Stimulated activated effector memory CD8-positive, alpha-beta T cell treated with anti-CD3 and anti-CD28 coated beads, Interleukin-12 subunit alpha, Interleukin-12 subunit beta, amount 100 ng/mL, for 72 hours (primary cell): ENCODE measurements at regions not wholly inside any gene's neighbourhood (a gene's known extent, or its start where the extent isn't known, plus 50 kb on each side); places are given as distances from the start of the nearest gene placed in this dataset.

Experiments used
- ATAC-seq: fragments of 150-1000 bp; cut with Tn5 transposase; 2 replicates; pipeline ENCODE4 v1.10.0; 2021
- DNase-seq, 2 donors: peaks; one replicate each; pipeline ENCODE4 v3.0.0; 2021 to 2022; ENCODE audit warnings: low spot score in 2 of 2
- H3K27ac Mint-ChIP-seq: one replicate; pipeline ENCODE4 v1.8.0; 2022; ENCODE audit warnings: mild to moderate bottlenecking, mixed read lengths
- H3K36me3 Mint-ChIP-seq: one replicate; pipeline ENCODE4 v1.8.0; 2022; ENCODE audit warnings: mild to moderate bottlenecking, mixed read lengths
- H3K4me1 Mint-ChIP-seq: one replicate; pipeline ENCODE4 v1.8.0; 2022; ENCODE audit warnings: mixed read lengths
- H3K4me3 Mint-ChIP-seq: one replicate; pipeline ENCODE4 v1.8.0; 2022; ENCODE audit warnings: mild to moderate bottlenecking, mixed read lengths
- H3K9me3 Mint-ChIP-seq: one replicate; pipeline ENCODE4 v1.8.0; 2022; ENCODE audit warnings: mixed read lengths

GRCh38 chr13:34310539-34310938 lies 492.6 kb downstream of the RFC3 start:
- ATAC-seq (no peak), DNase-seq (no peak)
- H3K36me3 Mint-ChIP-seq: no peaks in the 10 kb centered on the region
- H3K4me3 Mint-ChIP-seq: no peak overlapping the region
- H3K9me3 Mint-ChIP-seq: peaks cover 2% of the 10 kb centered on the region
- H3K4me1 Mint-ChIP-seq: no peaks in the 10 kb centered on the region
- H3K27ac Mint-ChIP-seq: no peak overlapping the region

DNA sequence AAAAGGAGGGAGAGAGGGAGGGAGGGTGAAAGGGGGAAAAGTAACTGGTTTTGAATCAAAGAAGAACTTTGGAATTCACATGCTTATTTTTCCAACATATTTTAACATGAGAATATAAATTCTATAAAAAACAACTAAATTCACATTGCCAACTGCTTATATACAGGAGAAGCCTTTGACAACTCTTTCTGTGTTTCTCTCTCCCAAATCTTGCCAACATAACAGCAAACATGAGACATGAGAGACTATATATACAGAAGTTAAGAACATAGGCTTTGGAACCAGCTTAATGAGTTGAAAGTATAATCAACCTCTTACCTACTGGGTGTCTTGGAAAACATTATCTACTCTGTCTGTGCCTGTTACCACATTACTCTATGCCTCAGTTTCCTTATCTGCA lies 493.3 kb downstream of the RFC3 start:
- Mint-ChIP-seq H3K4me1 (no peaks in the 10 kb centered on the region), H3K9me3 (peaks cover 4% of the 10 kb centered on the region), H3K27ac (no peak overlapping the region), H3K4me3 (no peak overlapping the region), H3K36me3 (no peaks in the 10 kb centered on the region)
- ATAC-seq (no peak), DNase-seq (no peak)

- no peak overlapping the region for H3K27ac Mint-ChIP-seq
- ATAC-seq: no peak
Measured at GRCh38 chr13:34312578-34312977, 494.6 kb downstream of the RFC3 start.

DNA sequence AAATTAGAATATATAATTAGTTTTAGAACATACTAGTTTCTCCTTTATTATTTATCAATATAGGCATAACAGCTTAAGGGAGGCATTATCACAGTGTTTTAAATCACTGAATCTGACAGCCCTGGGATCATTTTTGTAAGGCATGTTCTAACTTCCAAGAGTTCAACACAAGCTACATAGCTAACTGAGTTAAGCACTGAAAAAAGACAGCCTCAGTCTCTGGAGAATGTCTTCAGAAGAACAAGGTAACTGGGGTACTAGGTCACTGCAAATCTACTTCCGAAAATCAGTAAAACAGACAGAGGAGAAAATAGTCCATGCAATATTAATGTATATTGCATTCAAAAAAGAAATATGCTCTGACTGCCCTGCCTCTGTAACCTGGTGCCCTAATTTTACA lies 502.1 kb downstream of the RFC3 start:
- ATAC-seq: no peak
- H3K4me3 Mint-ChIP-seq: no peak overlapping the region
- no peak overlapping the region for H3K27ac Mint-ChIP-seq
- H3K36me3 Mint-ChIP-seq: no peaks in the 10 kb centered on the region
- no peak for DNase-seq
- no peaks in the 10 kb centered on the region for H3K4me1 Mint-ChIP-seq
- H3K9me3 Mint-ChIP-seq: peaks cover 14% of the 10 kb centered on the region

More at GRCh38 chr13:34312578-34312977, 494.6 kb downstream of the RFC3 start:
- no peak for DNase-seq
- H3K4me1 Mint-ChIP-seq: no peaks in the 10 kb centered on the region
- no peaks in the 10 kb centered on the region for H3K36me3 Mint-ChIP-seq
- H3K9me3 Mint-ChIP-seq: peaks cover 8% of the 10 kb centered on the region
- no peak overlapping the region for H3K4me3 Mint-ChIP-seq

- Mint-ChIP-seq H3K27ac (no peak overlapping the region), H3K36me3 (no peaks in the 10 kb centered on the region)
Measured at GRCh38 chr13:34322014-34322742, 504.2 kb downstream of the RFC3 start.

DNA sequence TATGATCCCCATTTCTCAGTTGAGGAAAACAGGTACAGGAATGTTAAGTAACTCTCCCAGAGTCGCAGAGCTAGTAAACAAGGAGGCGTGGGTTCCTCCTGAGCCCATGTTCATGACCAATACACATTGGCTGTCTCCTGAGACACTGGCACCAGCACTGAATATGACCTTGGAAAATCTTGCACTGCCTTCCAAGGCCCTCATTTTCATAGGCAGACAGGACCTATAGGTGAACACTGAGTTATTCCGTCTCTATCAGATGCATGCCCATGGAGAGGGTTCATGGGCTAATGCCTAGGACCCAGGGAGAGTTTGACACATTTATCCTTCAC lies 504.8 kb downstream of the RFC3 start:
- DNase-seq (no peak), ATAC-seq (no peak)
- H3K4me1 Mint-ChIP-seq: no peaks in the 10 kb centered on the region
- H3K4me3 Mint-ChIP-seq: no peak overlapping the region
- no peak overlapping the region for H3K27ac Mint-ChIP-seq
- peaks cover 6% of the 10 kb centered on the region for H3K9me3 Mint-ChIP-seq
- no peaks in the 10 kb centered on the region for H3K36me3 Mint-ChIP-seq

More at GRCh38 chr13:34322014-34322742, 504.2 kb downstream of the RFC3 start:
- Mint-ChIP-seq H3K9me3 (peaks cover 6% of the 10 kb centered on the region), H3K4me3 (no peak overlapping the region), H3K4me1 (no peaks in the 10 kb centered on the region)
- DNase-seq (no peak), ATAC-seq (no peak)

DNA sequence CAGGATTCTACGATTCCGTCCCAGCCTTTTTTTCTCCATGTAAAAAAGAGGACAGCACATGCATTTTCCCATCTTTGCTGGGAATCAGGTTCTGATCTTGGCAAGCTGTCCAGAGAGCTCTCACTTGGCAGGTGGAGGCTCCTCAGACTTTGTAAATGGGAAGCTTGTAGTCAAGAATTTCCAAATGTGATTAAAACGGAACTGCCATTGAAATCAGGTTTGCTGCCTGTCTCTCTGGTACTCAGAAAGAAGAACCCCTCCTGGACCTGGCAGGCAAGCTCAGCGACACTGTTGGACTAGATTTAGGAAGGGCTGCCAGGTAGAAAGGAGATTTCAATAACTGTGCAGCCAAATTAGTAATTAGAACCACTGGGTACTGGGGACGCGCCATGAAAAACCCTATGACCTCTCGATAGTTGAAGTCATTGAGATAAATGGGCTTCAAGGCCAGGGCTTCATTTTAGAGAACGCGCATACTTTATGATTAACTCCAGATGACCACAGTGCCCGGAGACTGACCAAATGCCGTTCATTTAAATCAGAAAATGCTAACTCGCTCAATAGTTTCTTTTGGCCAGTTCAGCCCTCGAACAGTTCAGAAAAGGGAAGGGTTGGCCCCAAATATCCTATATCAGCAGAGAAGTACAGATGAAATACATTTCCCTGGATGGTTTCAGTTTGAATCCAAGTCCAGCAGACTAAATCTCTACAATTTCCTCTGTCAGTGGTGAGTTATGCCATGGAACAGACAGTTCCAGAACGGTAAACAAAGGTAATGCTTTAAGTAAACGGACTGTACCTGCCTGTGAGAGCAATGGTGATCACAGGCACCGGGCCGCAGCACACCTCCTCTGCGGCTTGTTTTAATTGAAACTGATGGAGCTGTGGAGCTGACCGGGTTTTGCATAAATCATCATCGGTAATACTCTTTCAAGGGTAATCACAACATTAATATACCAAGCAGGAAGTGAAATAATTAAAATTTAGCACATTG lies 517.4 kb downstream of the RFC3 start:
- Mint-ChIP-seq H3K4me3 (no peak overlapping the region), H3K27ac (no peak overlapping the region), H3K4me1 (no peaks in the 10 kb centered on the region), H3K9me3 (peaks cover 15% of the 10 kb centered on the region), H3K36me3 (no peaks in the 10 kb centered on the region)
- ATAC-seq (no peak), DNase-seq (no peak)

DNA sequence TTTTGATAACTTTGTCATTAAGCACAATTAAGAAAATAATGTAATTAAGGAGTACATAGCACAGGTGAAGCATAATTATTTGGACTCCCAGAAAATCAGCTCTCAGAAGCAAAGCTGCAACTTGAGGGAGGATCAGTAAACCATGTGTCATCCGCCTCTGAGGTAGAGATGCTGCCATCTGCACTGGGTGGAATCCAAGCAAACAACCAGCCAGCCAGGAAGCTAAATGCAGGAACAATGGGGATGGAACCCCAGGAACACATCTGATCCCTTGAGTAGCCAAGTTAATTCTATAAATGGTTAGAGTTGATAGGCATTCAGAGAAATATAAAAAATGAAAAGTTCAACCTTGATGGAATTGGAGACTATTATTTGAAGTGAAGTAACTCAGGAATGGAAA lies 520.2 kb downstream of the RFC3 start:
- H3K27ac Mint-ChIP-seq: no peak overlapping the region
- no peaks in the 10 kb centered on the region for H3K4me1 Mint-ChIP-seq
- no peak for ATAC-seq
- no peak overlapping the region for H3K4me3 Mint-ChIP-seq
- H3K9me3 Mint-ChIP-seq: peaks cover 15% of the 10 kb centered on the region
- no peak for DNase-seq
- no peaks in the 10 kb centered on the region for H3K36me3 Mint-ChIP-seq

- no peak for DNase-seq
- no peaks in the 10 kb centered on the region for H3K4me1 Mint-ChIP-seq
- peaks cover 16% of the 10 kb centered on the region for H3K9me3 Mint-ChIP-seq
- no peaks in the 10 kb centered on the region for H3K36me3 Mint-ChIP-seq
- H3K27ac Mint-ChIP-seq: no peak overlapping the region
- ATAC-seq: no peak
- no peak overlapping the region for H3K4me3 Mint-ChIP-seq
Measured at GRCh38 chr13:34340534-34340933, 522.6 kb downstream of the RFC3 start.

- H3K36me3 Mint-ChIP-seq: no peaks in the 10 kb centered on the region
- H3K9me3 Mint-ChIP-seq: peaks cover 12% of the 10 kb centered on the region
- DNase-seq: no peak
- no peak for ATAC-seq
- H3K4me3 Mint-ChIP-seq: no peak overlapping the region
- no peaks in the 10 kb centered on the region for H3K4me1 Mint-ChIP-seq
- no peak overlapping the region for H3K27ac Mint-ChIP-seq
Measured at GRCh38 chr13:34343413-34343940, 525.5 kb downstream of the RFC3 start.

DNA sequence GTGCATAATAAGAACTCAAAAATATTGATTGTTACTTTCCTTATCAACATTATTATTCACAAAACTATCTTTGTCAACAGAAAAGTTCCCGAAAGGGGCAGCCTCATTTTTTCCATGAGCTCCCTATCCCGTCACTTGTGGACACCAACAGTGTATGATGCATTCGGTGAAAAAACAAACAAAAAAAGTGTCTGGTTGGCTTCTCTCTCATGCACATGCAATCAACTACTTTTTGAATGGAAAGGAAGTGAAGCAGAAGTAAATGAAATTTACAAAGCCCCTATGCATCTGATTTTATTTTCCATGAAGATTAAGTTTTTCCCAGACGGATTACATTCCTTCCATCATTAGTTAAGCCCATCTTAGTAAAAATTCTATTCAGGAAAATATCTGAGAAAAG lies 526.9 kb downstream of the RFC3 start:
- ATAC-seq: no peak

DNA sequence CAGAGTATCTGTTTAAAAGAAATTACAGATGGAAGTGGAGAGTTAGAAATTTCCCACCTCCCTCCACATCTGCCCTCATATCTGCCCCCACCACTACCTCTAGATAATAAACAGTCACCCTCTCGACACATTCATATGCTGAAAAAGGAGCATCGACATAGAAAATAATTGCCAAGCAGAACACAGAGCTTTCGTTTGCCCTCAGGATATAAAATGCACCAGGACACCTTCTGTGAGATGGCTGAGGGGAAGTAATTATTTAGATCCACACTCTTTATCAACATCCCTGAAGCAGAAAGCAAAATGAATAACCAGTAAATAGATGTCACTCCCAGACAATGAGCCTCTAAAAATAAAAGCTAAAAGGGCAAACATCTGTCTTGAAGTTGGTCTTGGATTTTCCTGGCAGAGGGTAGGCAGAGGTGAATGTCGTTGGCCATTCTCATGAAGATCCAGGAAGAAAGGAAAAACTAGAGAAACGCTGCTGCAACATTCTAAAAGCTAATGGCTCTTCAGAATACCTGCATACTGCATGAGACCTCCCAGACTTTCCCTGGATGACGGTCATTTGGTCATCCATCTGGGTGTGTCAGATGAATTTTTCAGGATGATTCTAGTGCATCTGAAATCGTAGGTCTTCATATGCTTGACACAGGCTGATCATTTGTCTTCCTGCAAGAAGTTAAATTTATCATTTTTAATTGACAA lies 527.5 kb downstream of the RFC3 start:
- H3K27ac Mint-ChIP-seq: no peak overlapping the region
- no peak for ATAC-seq
- no peak for DNase-seq
- no peak overlapping the region for H3K4me3 Mint-ChIP-seq
- peaks cover 9% of the 10 kb centered on the region for H3K9me3 Mint-ChIP-seq
- H3K4me1 Mint-ChIP-seq: no peaks in the 10 kb centered on the region
- no peaks in the 10 kb centered on the region for H3K36me3 Mint-ChIP-seq

More for the DNA sequence above, 526.9 kb downstream of the RFC3 start:
- H3K27ac Mint-ChIP-seq: no peak overlapping the region
- no peaks in the 10 kb centered on the region for H3K36me3 Mint-ChIP-seq
- H3K4me1 Mint-ChIP-seq: no peaks in the 10 kb centered on the region
- DNase-seq: no peak
- no peak overlapping the region for H3K4me3 Mint-ChIP-seq
- peaks cover 14% of the 10 kb centered on the region for H3K9me3 Mint-ChIP-seq

GRCh38 chr13:34346626-34347025 lies 528.7 kb downstream of the RFC3 start:
- H3K36me3 Mint-ChIP-seq: no peaks in the 10 kb centered on the region
- no peaks in the 10 kb centered on the region for H3K4me1 Mint-ChIP-seq
- H3K4me3 Mint-ChIP-seq: no peak overlapping the region
- H3K9me3 Mint-ChIP-seq: peaks cover 11% of the 10 kb centered on the region
- no peak for DNase-seq
- ATAC-seq: no peak
- H3K27ac Mint-ChIP-seq: no peak overlapping the region

GRCh38 chr13:34347784-34348573 lies 530.0 kb downstream of the RFC3 start:
- Mint-ChIP-seq H3K36me3 (no peaks in the 10 kb centered on the region), H3K27ac (no peak overlapping the region), H3K9me3 (peaks cover 11% of the 10 kb centered on the region), H3K4me1 (no peaks in the 10 kb centered on the region), H3K4me3 (no peak overlapping the region)
- DNase-seq (no peak), ATAC-seq (no peak)
